ENCODE measurements at regions not wholly inside any gene's neighbourhood (a gene's known extent, or its start where the extent isn't known, plus 50 kb on each side); places are given as distances from the start of the nearest gene placed in this dataset.

GRCh38 chr2:236843161-236843968 lies 242.3 kb upstream of the COPS8 start:
- BruUV-seq (replicated peaks), result no TSS peak
- WGBS (ENCODE audit: low lambda C conversion rate), result 33% methylated on average over 11 of the region's 11 CpGs
- TF ChIP-seq MZF1 (CRISPR knock-in tag; IDR thresholded peaks at IDR 0.05; ENCODE audit: borderline replicate concordance), result no peak
- no peak for TF ChIP-seq U2AF2 (IDR thresholded peaks at IDR 0.05; ENCODE audit: low read depth, low read length)
- TF ChIP-seq RFX5 (IDR thresholded peaks at IDR 0.05; ENCODE audit: low read depth, low read length), result no peak
- TF ChIP-seq HIVEP1 (CRISPR knock-in tag; IDR thresholded peaks at IDR 0.05), result no peak
- no peak for TF ChIP-seq ZBTB4 (CRISPR knock-in tag; IDR thresholded peaks at IDR 0.05; ENCODE audit: borderline replicate concordance)
- no peak for TF ChIP-seq ZNF564 (CRISPR knock-in tag; IDR thresholded peaks at IDR 0.05)
- no peak for ATAC-seq
- ChIA-PET POLR2A (no interaction called here), CTCF (ENCODE audit: low intra/inter-chr PET ratio, low total read pairs) (no interaction called here)
- no peak overlapping the region for H3K9ac ChIP-seq (ENCODE audit: insufficient read depth, low read depth, low read length)
- FAIRE-seq, result no peak
- in situ Hi-C loops (cut with HindIII; ENCODE audit: extremely low pct_ligation_motif_present, low pct_unique_long_range_greater_than_20kb) (no loop called here), intact Hi-C loops (cut with micrococcal nuclease; ENCODE audit: unreplicated experiment) (no loop called here)
- no peak for DNase-seq (ENCODE audit: low spot score)
- H3K27me3 ChIP-seq (ENCODE audit: control insufficient read depth in 1 of 2, insufficient read depth in 2 of 2, low read length in 2 of 2), result peaks cover 0 to 13% of the 10 kb centered on the region in 2 experiments; a peak in 1 of 5 replicates
- H3K27ac ChIP-seq (ENCODE audit: extremely low read length, insufficient read depth, low read length), result no peak overlapping the region
- no peak overlapping the region for H3K4me2 ChIP-seq (ENCODE audit: low read depth, low read length)
- no peaks in the 10 kb centered on the region for H3K36me3 ChIP-seq (replicated peaks in 1 of 2; ENCODE audit: control insufficient read depth in 1 of 2, insufficient read depth in 2 of 2, low read length in 2 of 2)
- no peaks in the 10 kb centered on the region for H3K79me2 ChIP-seq (ENCODE audit: insufficient read depth, low read length)
- peaks cover 10% of the 10 kb centered on the region for H3K9me3 ChIP-seq (ENCODE audit: low read length)
- H3K4me3 ChIP-seq (replicated peaks in 1 of 3; ENCODE audit: insufficient read depth in 1 of 3, low read depth in 2 of 3, low read length in 3 of 3), result no peak overlapping the region
- H2AFZ ChIP-seq (ENCODE audit: low read length), result no peak overlapping the region
- H3K4me1 ChIP-seq (ENCODE audit: insufficient read depth, low read length), result no peaks in the 10 kb centered on the region
- H4K20me1 ChIP-seq (ENCODE audit: insufficient read depth, low read length), result no peaks in the 10 kb centered on the region

Data from HepG2 (cell line).